ENCODE measurements at regions not wholly inside any gene's neighbourhood (a gene's known extent, or its start where the extent isn't known, plus 50 kb on each side); places are given as distances from the start of the nearest gene placed in this dataset.
"Not testable (repeated sequence)": the region's sequence is repeated elsewhere in the genome, so short reads cannot be mapped to it uniquely, and the experiment has no call there.

- H3K4me3 ChIP-seq (ENCODE audit: low read depth, low read length) = no peak overlapping the region
- no peak for TF ChIP-seq CTCF (IDR thresholded peaks at IDR 0.05; ENCODE audit: low read depth, low read length, missing control alignments)
- DNase-seq (ENCODE audit: low read depth) = no peak
Measured at GRCh38 chr13:53447863-53448262, 419.2 kb downstream of the OLFM4 start.

DNA sequence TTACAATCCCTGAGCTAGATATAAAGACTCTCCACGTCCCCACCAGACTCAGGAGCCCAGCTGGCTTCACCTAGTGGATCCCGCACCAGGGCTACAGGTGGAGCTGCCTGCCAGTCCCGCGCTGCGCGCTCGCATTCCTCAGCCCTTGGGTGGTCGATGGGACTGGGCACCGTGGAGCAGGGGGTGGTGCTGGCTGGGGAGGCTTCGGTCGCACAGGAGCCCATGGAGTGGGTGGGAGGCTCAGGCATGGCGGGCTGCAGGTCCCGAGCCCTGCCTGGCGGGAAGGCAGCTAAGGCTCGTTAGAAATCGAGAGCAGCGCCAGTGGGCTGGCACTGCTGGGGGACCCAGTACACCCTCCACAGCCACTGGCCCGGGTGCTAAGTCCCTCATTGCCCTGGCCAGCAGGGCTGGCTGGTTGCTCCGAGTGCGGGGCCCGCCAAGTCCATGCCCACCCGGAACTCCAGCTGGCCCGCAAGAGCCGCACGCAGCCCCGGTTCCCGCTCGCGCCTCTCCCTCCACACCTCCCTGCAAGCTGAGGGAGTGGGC, 423.7 kb downstream of the OLFM4 start:
- DNase-seq (ENCODE audit: low read depth); H3K4me3 ChIP-seq (ENCODE audit: low read depth, low read length): not testable (repeated sequence)

- no peak overlapping the region for H3K4me3 ChIP-seq (ENCODE audit: low read depth, low read length)
- no peak for DNase-seq (ENCODE audit: low read depth)
- TF ChIP-seq CTCF (IDR thresholded peaks at IDR 0.05; ENCODE audit: low read depth, low read length, missing control alignments) = no peak
Measured at GRCh38 chr13:53460796-53461195, 432.2 kb downstream of the OLFM4 start.

- no peak for TF ChIP-seq CTCF (IDR thresholded peaks at IDR 0.05; ENCODE audit: low read depth, low read length, missing control alignments)
- no peak for DNase-seq (ENCODE audit: low read depth)
- no peak overlapping the region for H3K4me3 ChIP-seq (ENCODE audit: low read depth, low read length)
Measured at GRCh38 chr13:53463106-53463505, 434.5 kb downstream of the OLFM4 start.

DNA sequence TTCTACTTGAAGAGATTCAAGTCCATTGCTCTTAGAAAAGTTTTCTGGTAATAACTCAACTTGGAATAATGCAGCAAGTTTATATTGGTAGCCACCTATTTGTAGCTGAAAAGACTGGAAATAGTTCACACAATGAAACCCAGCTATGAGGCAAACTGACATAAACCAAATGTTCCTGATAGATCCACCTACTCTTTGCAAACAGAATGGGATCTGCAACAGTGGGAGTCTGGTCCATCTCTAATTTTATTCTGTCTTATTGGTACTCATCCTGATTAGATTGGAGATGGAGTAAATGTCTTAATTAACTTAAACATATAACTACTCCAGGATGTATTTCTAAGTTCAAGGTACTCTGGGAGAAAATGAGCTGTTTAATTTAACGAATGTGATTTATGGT, 438.0 kb downstream of the OLFM4 start:
- no peak overlapping the region for H3K4me3 ChIP-seq (ENCODE audit: low read depth, low read length)
- no peak for DNase-seq (ENCODE audit: low read depth)
- TF ChIP-seq CTCF (IDR thresholded peaks at IDR 0.05; ENCODE audit: low read depth, low read length, missing control alignments) = no peak

GRCh38 chr13:53473397-53473796, 444.8 kb downstream of the OLFM4 start:
- H3K4me3 ChIP-seq (ENCODE audit: low read depth, low read length) = no peak overlapping the region
- DNase-seq (ENCODE audit: low read depth) = no peak
- TF ChIP-seq CTCF (IDR thresholded peaks at IDR 0.05; ENCODE audit: low read depth, low read length, missing control alignments) = no peak

GRCh38 chr13:53474878-53475277, 446.3 kb downstream of the OLFM4 start:
- no peak overlapping the region for H3K4me3 ChIP-seq (ENCODE audit: low read depth, low read length)
- TF ChIP-seq CTCF (IDR thresholded peaks at IDR 0.05; ENCODE audit: low read depth, low read length, missing control alignments) = no peak
- DNase-seq (ENCODE audit: low read depth) = no peak

Measured in GM12864 (cell line).